GM12892 (cell line): ENCODE measurements at regions not wholly inside any gene's neighbourhood (a gene's known extent, or its start where the extent isn't known, plus 50 kb on each side); places are given as distances from the start of the nearest gene placed in this dataset.
A peak's percentile ranks its signal among the peaks of the same experiment; 100 is the strongest.

Experiments used
- DNase-seq: peaks from one replicate; pipeline ENCODE4 v3.0.0; 2011; ENCODE audit not compliant: insufficient read length
- FAIRE-seq: peaks from 2 replicates; lab custom pipeline; 2011; peaks lifted over from hg19 to GRCh38; lab: Jason Lieb, UNC
- POLR2A ChIP-seq: IDR thresholded peaks from 2 replicates; pipeline ENCODE4 v1.6.1; 2011; ENCODE audit warnings: low read depth, low read length, control low read depth
- POLR2AphosphoS5 ChIP-seq: IDR thresholded peaks from 2 replicates; pipeline ENCODE4 v1.6.1; 2011; ENCODE audit warnings: low read depth, low read length, control low read depth
- TAF1 ChIP-seq: IDR thresholded peaks from 2 replicates; pipeline ENCODE4 v1.6.1; 2011; ENCODE audit warnings: low read depth, mild to moderate bottlenecking, control low read depth, low read length, borderline replicate concordance

GRCh38 chr12:45532113-45532512 is 197.4 kb upstream of the ARID2 start:
- TF ChIP-seq POLR2AphosphoS5 (no peak), TAF1 (no peak)
- FAIRE-seq (no peak), DNase-seq (no peak)

GRCh38 chr12:45535610-45536180 is 193.8 kb upstream of the ARID2 start:
- TF ChIP-seq POLR2A (no peak), POLR2AphosphoS5 (no peak), TAF1 (no peak)
- no peak for FAIRE-seq

GRCh38 chr12:45536284-45536683 is 193.2 kb upstream of the ARID2 start:
- FAIRE-seq (no peak), DNase-seq (no peak)
- TF ChIP-seq POLR2AphosphoS5 (no peak), POLR2A (no peak), TAF1 (no peak)

More at GRCh38 chr12:45535610-45536180, 193.8 kb upstream of the ARID2 start:
- DNase-seq, result no peak

DNA sequence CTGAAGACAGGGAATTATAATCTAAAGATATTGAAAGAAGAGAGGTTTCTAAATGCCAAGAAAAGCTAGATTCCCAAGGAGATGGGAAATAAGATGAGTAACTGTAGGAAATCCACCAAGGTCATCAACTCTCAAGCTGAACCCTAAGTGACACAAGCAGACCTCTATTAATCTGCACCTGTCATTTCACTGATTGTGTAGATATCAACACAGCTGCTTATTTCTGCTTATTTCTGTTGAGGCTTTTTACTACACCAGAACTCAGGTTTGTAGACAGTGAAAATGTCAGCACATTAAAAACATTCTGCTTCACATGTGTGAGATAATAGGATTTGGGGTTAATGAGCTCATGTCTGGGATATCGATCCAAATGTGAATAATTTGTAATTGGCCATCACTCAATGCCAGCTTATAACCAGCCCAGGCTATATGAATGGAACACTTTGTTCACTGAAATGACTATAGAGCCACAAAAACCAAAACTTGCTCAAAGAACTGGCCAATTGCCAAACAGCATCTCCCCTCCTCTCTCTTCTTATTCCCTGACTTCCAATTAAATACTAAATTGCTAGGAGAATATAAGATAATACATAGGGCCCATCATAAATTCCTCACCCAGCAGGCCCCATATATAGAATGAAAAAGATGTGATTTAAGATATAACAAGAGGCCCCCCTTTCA is 188.7 kb upstream of the ARID2 start:
- DNase-seq, result no peak
- TF ChIP-seq TAF1, result no peak
- TF ChIP-seq POLR2A, result no peak
- TF ChIP-seq POLR2AphosphoS5, result no peak
- no peak for FAIRE-seq

DNA sequence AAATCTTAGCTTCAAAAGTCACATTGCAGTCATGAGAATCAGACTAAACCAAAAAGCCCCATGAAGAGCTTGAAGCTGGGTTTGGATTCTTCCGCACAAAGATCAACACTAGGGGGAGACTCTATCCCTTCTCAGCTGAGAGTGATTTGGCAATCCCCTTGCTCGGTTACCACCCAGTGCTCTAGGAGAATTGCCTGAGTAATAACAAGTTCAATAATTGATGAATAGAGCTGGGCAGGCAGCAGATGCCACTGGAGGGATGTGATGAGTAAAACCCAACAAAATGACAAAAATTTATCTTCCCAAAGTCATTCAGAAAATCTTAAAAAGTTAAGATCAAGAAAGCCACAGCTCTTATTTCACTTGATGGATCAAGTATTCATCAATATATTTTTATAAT is 185.6 kb upstream of the ARID2 start:
- FAIRE-seq (peak; percentile 90), DNase-seq (peak; percentile 33)
- TF ChIP-seq POLR2AphosphoS5 (no peak), POLR2A (no peak), TAF1 (no peak)

DNA sequence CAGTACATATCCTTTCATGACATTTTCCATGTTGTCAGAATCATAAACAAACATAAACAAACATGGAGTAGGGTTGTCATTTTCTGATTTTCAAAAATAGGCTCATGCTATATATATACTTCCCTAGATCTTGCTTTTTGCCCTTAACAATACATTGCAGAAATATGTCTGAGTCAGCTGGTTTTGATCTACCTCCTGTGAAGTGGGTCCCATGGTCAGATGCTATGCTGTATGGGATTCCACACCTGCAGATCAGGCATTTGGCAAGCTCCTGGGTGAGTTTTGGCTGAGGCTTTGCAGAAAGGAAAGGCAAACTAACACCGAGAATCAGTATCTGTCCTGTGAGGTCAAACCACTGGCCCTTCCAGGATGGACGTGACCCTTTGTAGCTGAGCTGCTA is 183.0 kb upstream of the ARID2 start:
- DNase-seq (no peak), FAIRE-seq (no peak)
- no peak for TF ChIP-seq POLR2AphosphoS5
- TF ChIP-seq POLR2A, result no peak
- TF ChIP-seq TAF1, result no peak

GRCh38 chr12:45547132-45547531 is 182.4 kb upstream of the ARID2 start:
- DNase-seq (no peak), FAIRE-seq (no peak)
- TF ChIP-seq POLR2AphosphoS5 (no peak), TAF1 (no peak), POLR2A (no peak)

DNA sequence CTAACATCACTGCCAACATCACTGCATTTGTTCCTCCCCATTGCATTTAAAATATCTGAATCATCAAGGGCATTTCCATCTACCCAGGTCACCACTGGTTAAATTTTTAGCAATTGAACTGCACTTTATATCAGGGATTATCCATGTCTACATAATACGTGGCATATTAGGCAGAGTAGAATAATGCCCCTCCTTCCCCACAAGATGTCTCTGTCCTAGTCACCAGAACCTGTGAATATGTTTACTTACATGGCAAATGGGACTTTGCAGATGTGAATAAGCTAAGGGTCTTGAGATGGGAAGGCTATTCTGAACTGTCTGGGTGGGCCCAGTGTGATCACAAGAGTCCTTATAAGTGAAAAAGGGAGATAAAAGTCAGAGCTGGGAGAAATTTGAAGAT is 181.7 kb upstream of the ARID2 start:
- no peak for DNase-seq
- no peak for TF ChIP-seq TAF1
- no peak for TF ChIP-seq POLR2A
- TF ChIP-seq POLR2AphosphoS5, result no peak
- FAIRE-seq, result no peak

DNA sequence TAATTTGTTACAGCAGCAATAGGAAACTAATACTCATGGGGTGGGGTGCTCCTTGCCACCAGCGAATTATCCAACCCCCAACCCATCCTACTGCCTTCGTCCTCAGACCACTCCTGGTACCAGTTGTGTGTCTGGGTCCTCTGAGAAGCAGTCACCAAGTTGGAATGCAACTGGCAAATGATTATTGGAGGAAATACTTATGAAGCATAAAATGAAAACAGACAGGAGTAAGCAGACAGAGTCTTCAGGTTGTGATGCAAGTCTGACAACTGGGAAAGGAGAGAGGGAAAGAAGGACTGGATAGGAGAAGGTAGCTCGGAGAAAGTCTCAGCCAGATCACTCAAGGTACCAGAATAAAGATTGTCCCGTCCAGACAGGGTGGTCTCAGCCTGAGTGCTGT is 181.1 kb upstream of the ARID2 start:
- DNase-seq (no peak), FAIRE-seq (no peak)
- no peak for TF ChIP-seq TAF1
- no peak for TF ChIP-seq POLR2A
- TF ChIP-seq POLR2AphosphoS5, result no peak

GRCh38 chr12:45549337-45549902 is 180.1 kb upstream of the ARID2 start:
- FAIRE-seq, result no peak
- TF ChIP-seq POLR2AphosphoS5 (no peak), TAF1 (no peak), POLR2A (no peak)
- no peak for DNase-seq

DNA sequence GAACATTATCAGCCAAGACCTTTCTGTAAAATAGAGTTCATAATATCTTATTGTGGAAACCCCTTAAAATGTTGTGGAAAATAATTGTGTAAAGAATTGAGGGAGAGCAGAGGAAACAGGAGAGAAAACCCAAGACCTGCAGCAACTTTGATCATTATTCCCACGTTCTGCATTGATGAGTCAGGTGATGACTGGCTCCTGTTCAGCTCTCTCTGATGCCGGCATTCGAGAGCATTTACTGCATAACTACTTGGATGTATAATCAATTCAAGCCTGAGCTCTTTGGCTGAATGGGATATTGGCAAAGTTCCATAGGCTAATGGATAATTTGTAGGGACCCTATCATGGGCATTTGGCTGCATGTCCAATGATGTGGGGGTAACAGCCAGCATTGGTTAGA is 176.3 kb upstream of the ARID2 start:
- DNase-seq (no peak), FAIRE-seq (no peak)

DNA sequence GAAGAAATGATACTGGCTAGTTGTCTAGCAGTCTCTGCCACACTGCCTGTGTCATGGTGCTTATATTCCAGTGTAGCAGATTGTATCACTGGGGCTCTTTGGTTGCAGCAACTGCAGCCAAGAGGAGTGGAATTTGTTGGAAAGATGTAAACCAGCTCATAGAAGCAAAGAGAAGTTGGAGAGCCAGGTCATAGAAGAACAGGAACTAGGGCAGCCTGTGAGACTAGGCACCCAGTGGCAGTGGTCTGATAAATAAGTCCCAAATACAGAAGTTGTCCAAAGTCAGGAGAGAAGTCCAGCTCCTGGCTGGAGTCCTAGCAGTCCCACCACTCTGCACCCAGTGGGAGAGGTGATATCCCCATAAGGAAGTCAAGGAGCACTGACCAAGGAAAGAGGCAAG is 172.5 kb upstream of the ARID2 start:
- TF ChIP-seq POLR2A (no peak), POLR2AphosphoS5 (no peak), TAF1 (no peak)
- FAIRE-seq (no peak), DNase-seq (no peak)

More for the DNA sequence above, 176.3 kb upstream of the ARID2 start:
- TF ChIP-seq POLR2AphosphoS5, result no peak
- TF ChIP-seq TAF1, result no peak
- TF ChIP-seq POLR2A, result no peak

DNA sequence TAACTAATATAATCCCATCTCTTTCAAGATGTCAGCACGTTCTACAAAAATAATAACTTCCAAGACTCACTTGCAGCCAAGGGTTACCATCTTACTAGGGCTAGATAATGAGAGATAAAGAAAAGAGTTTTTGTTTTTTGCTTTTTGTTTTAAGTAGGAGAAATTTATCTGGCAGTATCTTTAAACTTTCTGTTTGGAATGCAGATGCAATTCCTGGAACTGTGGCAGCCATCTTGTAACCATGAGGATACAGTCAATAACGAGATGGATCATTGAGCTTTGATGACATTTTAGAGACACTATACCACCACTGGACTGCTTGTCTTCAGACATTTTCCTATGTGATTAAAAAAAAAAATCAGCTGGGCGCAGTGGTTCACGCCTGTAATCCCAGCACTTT is 171.2 kb upstream of the ARID2 start:
- no peak for FAIRE-seq
- no peak for TF ChIP-seq TAF1
- TF ChIP-seq POLR2A, result no peak
- TF ChIP-seq POLR2AphosphoS5, result no peak
- DNase-seq, result no peak

DNA sequence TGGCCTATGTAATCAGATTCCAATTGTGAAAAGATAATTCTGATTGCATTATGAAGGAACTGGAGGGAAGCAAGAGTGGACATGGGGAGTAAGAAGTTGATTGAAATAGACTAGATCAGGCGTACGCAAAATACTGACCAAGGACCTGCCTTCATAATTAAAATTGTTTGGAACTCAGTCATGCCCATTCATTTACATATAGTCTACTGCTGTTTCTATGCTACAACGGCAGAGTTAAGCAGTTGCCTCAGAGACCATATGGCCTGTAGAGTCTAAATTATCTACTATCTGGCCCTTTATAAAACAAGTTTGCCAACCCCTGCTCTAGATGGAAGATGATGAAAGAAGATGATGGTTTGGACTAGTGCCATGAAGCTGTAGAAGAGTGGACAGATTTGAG is 170.0 kb upstream of the ARID2 start:
- no peak for TF ChIP-seq POLR2A
- no peak for TF ChIP-seq TAF1
- no peak for TF ChIP-seq POLR2AphosphoS5
- FAIRE-seq (no peak), DNase-seq (no peak)
